A204.1 (cell line): ENCODE measurements at regions not wholly inside any gene's neighbourhood (a gene's known extent, or its start where the extent isn't known, plus 50 kb on each side); places are given as distances from the start of the nearest gene placed in this dataset.
"Not testable (repeated sequence)": the region's sequence is repeated elsewhere in the genome, so short reads cannot be mapped to it uniquely, and the experiment has no call there.

Source experiments
- FAIRE-seq: peaks from 2 replicates; lab custom pipeline; 2012; peaks lifted over from hg19 to GRCh38; lab: Jason Lieb, UNC

GRCh38 chr15:96144734-96145133, 185.8 kb upstream of the NR2F2 start:
- no peak for FAIRE-seq

- no peak for FAIRE-seq
These were observed 183.8 kb upstream of the NR2F2 start for GRCh38 chr15:96146726-96147125.

GRCh38 chr15:96147267-96147666, 183.2 kb upstream of the NR2F2 start:
- FAIRE-seq = no peak

GRCh38 chr15:96150254-96150653, 180.2 kb upstream of the NR2F2 start:
- FAIRE-seq = no peak

GRCh38 chr15:96151749-96152148, 178.8 kb upstream of the NR2F2 start:
- not testable (repeated sequence) for FAIRE-seq

- FAIRE-seq = no peak
These were observed 176.6 kb upstream of the NR2F2 start for GRCh38 chr15:96153929-96154328.

GRCh38 chr15:96158938-96159337, 171.6 kb upstream of the NR2F2 start:
- no peak for FAIRE-seq

- no peak for FAIRE-seq
These were observed 170.2 kb upstream of the NR2F2 start for GRCh38 chr15:96160269-96160668.

GRCh38 chr15:96160800-96161199, 169.7 kb upstream of the NR2F2 start:
- no peak for FAIRE-seq

- FAIRE-seq = no peak
These were observed 168.2 kb upstream of the NR2F2 start for GRCh38 chr15:96162322-96162721.

GRCh38 chr15:96165081-96165480, 165.4 kb upstream of the NR2F2 start:
- no peak for FAIRE-seq

- FAIRE-seq = no peak
These were observed 164.7 kb upstream of the NR2F2 start for GRCh38 chr15:96165775-96166174.

GRCh38 chr15:96166223-96167200, 164.0 kb upstream of the NR2F2 start:
- no peak for FAIRE-seq

GRCh38 chr15:96170616-96170978, 159.9 kb upstream of the NR2F2 start:
- FAIRE-seq = not testable (repeated sequence)

- no peak for FAIRE-seq
These were observed 159.3 kb upstream of the NR2F2 start for GRCh38 chr15:96170979-96171739.

GRCh38 chr15:96171853-96172296, 158.6 kb upstream of the NR2F2 start:
- no peak for FAIRE-seq

GRCh38 chr15:96172417-96172816, 158.1 kb upstream of the NR2F2 start:
- no peak for FAIRE-seq

GRCh38 chr15:96176831-96177230, 153.7 kb upstream of the NR2F2 start:
- no peak for FAIRE-seq

GRCh38 chr15:96177279-96177678, 153.2 kb upstream of the NR2F2 start:
- no peak for FAIRE-seq

- FAIRE-seq = no peak
These were observed 150.3 kb upstream of the NR2F2 start for GRCh38 chr15:96180087-96180748.

- FAIRE-seq = no peak
These were observed 149.3 kb upstream of the NR2F2 start for GRCh38 chr15:96181217-96181616.

- no peak for FAIRE-seq
These were observed 148.6 kb upstream of the NR2F2 start for GRCh38 chr15:96181873-96182301.
